HG03342 (cell line): ENCODE measurements at regions not wholly inside any gene's neighbourhood (a gene's known extent, or its start where the extent isn't known, plus 50 kb on each side); places are given as distances from the start of the nearest gene placed in this dataset.
"Not testable (repeated sequence)": the region's sequence is repeated elsewhere in the genome, so short reads cannot be mapped to it uniquely, and the experiment has no call there.

Experiments used
- ATAC-seq: cut with Tn5 transposase; IDR thresholded peaks from one replicate; pipeline ENCODE4 v1.9.1; 2021; ENCODE audit warnings: mild to moderate bottlenecking, moderate library complexity; ENCODE audit not compliant: unreplicated experiment

DNA sequence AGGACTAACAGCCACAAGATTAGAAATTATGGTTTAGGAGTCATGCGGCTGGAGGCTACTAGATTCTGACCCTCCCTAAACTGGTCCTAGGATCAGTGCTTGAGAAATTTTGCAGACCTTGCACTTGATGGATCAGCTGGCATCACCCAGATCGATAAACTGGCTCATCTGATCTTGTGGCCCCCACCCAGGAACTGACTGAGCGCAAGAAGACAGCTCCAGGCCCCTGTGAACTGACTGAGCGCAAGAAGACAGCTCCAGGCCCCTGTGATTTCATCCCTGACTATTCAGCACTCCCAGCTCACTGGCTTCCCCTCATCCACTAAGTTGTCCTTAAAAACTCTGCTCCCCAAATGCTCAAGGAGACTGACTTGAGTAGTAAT, 67.8 kb downstream of the MRPL36 start:
- ATAC-seq = not testable (repeated sequence)

DNA sequence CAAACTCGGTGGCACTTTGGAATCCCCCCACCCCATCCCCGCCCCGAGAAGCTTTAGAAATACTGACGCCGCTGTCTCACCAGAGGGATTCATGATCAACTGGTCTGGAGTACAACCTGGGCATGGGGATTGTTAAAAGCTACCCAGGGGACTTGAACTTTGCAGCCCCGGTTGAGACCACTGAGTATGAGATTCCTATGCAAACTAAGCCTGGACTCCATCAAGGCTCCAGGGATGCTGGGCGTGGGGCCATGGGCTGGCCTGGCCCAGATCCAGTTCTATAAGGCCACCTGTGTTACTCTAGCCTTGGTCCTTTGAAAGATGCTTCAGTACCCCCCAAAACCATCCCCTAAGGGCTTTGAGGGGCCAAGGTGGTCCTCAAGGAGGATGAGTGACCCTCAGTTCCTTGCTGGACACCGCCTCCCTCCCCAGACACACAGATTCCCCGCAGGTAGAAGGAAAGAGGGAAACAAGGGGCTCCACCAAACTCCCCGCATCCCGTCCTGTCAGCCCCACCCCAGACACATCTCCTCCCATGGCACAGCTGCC, 68.5 kb downstream of the MRPL36 start:
- no peak for ATAC-seq

DNA sequence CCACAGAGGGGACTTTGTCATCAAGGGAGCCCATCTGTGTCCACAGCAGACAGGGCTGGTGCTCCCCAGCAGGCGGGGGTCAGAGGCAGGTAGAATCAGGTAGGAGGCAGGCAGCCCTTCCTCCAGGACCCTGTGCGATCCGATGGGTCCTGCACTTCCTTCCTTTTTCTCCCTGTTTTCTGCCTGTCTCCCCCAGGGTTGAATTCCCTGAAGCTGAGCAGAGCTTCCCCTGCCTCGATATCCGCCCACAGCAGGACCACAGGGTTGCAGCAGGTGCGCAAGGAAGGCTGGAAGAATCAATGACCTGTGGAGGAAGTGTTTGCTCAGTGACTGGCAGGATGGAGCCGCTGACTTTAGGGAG, 69.2 kb downstream of the MRPL36 start:
- no peak for ATAC-seq

DNA sequence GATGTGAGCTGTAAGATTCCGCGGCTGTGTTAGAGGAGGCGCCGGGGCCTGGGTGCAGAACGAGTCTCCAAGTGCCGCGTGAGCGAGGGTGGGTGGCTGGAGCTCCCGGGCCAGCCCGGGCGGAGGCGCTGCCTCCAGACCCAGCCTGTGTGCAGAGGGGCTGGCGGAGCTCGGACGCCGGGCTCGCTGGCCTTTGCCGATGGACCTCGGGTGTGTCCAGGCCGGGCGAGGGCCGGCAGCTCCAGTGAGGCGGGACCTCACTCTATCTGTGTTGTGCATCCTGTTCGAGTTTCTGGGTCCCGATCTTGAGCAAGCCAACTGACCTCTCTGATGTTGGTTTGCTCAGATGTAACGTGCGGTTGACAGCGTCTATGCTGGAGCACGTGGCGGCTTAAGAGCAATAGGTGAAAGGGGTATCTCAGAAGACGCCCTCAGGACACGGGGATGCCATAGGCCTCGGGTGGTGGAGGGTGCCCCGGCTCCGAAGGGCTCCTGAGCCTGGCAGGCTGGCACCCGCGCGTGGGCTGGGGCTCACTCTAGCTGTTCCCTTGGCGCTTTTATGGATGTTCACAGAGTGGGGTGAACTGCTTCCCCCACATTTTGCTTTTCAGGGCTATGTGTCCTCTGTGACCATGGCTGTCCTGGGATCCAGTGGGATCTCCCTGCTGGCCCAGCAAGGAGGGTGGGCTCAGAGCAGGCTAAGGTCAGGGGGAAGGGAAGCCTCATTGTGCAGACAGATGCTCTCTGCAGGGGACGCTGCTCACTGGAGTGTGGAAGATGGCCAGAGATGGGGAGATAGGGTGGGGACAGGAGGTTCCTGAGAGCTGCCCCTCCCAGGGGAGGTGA, 69.8 kb downstream of the MRPL36 start:
- no peak for ATAC-seq

GRCh38 chr5:1728846-1729245, 70.8 kb downstream of the MRPL36 start:
- no peak for ATAC-seq

DNA sequence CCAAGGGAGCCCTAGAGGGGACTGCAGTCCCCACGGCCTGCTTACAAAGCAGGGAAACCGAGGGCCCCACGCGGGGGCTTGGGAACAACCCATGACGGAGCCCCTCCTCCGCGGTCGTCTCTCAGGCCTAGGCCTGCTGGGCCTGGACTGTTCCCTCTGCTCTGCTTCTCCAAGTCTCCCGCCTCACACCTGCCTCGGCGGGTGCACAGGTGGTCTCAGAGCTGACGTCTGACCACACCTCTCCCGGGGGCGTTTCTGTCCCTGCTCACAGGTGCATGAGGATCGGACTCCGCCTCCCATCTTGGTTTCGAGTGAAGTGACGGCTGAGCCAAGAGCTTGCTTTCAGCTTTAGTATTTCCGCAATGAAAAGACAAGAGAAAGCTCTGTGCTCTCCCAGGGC, 72.1 kb downstream of the MRPL36 start:
- ATAC-seq = no peak

GRCh38 chr5:1726956-1727355, 72.7 kb downstream of the MRPL36 start:
- ATAC-seq = no peak

DNA sequence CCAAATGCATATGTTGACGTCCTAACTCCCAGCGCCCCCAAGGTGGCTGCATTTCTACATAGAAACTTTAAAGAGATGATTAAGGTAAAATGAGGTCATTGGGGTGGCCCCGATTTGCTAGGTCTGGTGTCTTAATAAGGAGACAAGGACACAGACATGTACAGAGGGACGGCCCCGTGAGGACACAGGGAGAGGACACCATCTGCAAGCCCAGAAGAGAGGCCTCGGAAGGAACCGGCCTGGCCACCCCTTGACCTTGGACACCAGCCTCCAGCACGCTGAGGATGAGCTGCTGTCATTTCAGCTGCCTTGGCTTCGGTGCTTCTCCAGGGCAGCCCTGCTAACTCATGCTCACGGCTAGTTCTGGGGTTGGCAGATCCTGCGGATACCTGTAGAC, 73.2 kb downstream of the MRPL36 start:
- no peak for ATAC-seq

DNA sequence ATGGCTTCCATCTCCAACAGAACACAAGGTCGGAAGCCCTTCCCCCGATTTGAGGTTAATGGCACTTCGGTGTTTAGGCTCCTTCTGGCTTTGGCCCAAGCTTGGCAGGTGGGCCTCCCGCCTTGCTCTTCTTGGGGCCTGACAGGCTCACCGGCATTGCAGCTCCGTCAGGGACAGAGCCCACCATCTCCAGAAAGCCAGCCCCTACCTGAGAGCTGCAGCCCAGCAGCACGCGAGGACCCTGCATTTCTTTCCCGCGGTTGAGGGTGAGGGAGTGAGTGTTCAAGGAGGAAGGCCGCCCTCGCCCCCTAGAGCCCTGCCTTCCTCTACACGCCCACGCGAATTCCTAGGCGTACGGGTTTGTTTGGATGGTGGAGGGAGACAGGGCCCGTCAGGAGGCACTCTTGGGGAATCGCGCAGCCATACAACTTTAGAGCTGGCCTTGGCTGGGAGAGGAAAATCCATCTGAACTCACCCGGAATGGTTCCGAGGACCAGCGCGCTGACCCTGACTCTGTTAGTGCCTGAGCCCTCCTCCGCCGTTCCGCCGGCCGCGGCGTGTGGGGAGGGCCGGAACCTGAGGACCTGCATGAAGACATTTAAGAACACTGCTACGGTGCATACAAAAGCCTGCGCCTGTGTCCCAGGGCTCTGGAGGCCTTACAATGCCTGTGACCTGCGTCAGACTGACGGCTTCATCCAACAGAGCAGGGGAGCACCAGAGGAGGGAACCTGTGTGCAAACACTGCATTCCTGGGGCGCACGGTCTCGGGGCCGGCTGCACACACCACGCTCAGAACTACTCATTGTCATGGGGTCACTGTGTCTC, 73.8 kb downstream of the MRPL36 start:
- ATAC-seq = no peak

- ATAC-seq = no peak
Observed at GRCh38 chr5:1724822-1725602, 74.6 kb downstream of the MRPL36 start.

DNA sequence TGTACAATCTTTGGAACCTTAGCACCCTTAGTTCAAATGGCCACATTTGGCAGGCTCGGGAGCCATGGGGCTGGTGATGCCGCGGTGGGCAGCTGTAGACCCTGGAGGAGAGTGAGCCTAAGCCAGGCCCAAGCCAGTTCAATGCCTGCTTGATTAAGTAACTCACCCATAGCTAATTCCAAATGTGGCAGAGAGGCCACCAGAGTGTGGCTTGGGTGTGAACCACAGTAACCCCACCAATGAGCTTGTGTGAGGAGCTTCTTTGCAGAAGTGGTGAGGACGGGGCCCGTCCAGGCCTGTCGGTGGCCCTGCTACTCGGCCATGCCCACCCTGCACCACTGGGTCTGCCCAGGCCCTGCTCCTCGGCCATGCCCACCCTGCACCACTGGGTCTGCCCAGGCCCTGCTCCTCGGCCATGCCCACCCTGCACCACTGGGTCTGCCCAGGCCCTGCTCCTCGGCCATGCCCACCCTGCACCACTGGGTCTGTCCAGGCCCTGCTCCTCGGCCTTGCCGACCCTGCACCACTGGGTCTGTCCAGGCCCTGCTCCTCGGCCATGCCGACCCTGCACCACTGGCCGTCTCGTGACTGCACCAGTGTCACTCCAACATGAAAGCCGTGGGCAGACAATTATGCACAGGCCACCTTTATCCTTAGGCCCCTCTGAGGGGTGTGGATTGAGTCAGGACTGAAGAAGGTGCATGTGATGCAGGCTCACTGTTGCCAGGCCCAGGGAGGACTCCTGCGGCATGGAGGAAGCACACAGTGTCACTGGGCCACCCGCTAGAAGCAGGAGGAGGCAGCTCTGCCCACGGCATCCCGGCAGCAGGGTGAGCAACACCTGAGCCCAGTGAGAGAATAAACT, 75.4 kb downstream of the MRPL36 start:
- ATAC-seq = no peak

- no peak for ATAC-seq
Observed at GRCh38 chr5:1723476-1723875, 76.2 kb downstream of the MRPL36 start.

GRCh38 chr5:1722877-1723276, 76.8 kb downstream of the MRPL36 start:
- no peak for ATAC-seq

DNA sequence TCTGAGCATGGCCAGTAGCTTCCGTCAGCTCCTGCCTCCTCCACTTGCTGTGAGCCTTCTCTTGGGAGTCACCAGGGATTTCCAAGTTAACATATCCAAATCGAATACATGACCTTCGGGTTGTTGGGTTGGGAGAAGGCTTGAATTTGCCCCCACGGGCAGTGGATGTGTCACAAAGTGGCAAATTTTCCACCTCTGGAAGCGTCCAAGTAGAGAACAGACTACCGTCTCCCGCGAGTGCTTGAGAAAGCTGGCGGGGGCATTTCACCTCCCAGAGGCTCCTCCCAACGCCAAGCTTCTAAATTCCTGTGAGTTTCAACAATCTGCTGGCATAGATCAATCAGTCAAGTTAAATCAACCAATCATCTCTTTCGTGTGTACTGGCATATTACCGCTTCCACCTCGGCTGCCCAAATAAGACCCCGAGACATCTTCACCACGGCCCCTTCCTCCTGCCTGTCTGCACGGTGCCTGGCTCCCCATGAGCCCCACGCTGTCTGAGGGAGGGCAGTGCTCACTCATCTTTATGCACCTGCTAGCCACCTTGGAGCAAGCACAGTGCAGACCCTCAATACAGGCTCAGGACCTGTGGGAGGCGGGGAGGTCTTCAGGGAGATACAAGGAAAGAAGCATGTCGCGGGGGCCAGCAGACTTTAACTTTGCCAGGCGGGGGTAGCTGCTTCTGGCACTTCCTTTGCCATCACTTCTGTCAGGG, 79.1 kb downstream of the MRPL36 start:
- no peak for ATAC-seq

- ATAC-seq = no peak
Observed at GRCh38 chr5:1719860-1720259, 79.8 kb downstream of the MRPL36 start.

- ATAC-seq = no peak
Observed at GRCh38 chr5:1718669-1719068, 81.0 kb downstream of the MRPL36 start.

GRCh38 chr5:1710091-1710490, 89.5 kb downstream of the MRPL36 start:
- ATAC-seq = not testable (repeated sequence)

- ATAC-seq = no peak
Observed at GRCh38 chr5:1709171-1709803, 90.3 kb downstream of the MRPL36 start.

DNA sequence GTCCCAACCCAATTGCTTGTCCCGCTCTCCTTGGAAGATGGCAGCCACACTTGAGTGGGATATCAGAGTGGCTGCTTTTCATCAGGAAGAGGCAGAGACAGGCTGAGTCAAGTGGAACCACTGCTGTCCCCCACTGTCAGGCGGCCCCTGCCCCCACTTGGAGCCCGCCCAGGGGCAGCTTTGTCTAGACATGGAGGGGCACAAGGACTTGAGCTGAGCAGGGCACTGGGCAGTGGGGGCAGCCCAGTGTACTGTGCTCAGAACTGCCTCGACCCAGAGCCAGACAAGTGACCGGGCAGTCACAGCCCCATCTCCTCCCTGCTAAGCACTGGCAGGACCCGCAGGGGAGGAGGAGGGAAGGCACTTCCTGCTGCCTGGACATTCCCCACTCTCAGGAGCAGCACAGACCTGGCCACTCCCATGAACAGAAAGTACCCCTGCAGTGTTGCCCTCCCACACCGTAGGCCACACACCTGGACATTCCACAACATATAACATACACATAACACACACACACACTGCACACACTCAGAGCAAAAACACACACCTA, 91.0 kb downstream of the MRPL36 start:
- no peak for ATAC-seq
